ENCODE measurements at regions not wholly inside any gene's neighbourhood (a gene's known extent, or its start where the extent isn't known, plus 50 kb on each side); places are given as distances from the start of the nearest gene placed in this dataset.

DNA sequence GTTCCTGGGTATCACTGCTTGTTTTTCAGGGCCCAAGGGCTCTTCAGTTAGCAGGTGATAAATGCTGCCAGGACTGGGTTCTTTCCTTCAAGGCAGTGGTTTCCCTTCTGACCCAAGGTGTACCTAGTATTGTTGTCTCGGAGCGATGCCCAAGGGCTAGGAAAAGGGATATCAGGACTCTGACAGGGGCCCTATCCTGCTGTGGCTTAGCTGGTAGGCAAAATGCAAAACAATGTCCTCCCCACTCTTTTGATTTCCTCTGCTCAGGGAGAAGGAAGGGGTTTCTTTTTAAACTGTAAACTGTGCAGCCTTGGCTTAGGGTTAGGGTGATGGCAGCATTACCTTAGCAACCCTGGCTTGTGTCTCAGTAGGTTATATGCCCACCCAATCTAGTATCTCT is 508.8 kb upstream of the CTNND2 start:
- no peak overlapping the region for H4K5ac ChIP-seq (ENCODE audit: insufficient read length, low read depth, low read length)
- no peak overlapping the region for H4K91ac ChIP-seq (ENCODE audit: insufficient read length, low read depth, low read length)
- H2BK20ac ChIP-seq (ENCODE audit: low read depth, low read length, poor library complexity, severe bottlenecking), result no peak overlapping the region
- no peak overlapping the region for H2AFZ ChIP-seq (ENCODE audit: low read length)
- Mint-ChIP-seq H3K4me1 (peaks cover 15 to 24% of the 10 kb centered on the region in 2 experiments), H3K9me3 (0 out of 5 replicates have a peak, but pooled peaks cover 0 to 3% of the 10 kb centered on the region in 2 experiments), H3K27me3 (ENCODE audit: low read depth) (no peaks in the 10 kb centered on the region), H3K27ac (peak overlapping the region in 1 of 3 experiments; percentile 55; a peak in 1 of 7 replicates), H3K4me3 (no peak overlapping the region), H3K36me3 (ENCODE audit: insufficient read depth in 1 of 3, low read depth in 3 of 3) (peaks cover 0 to 4% (median 0%) of the 10 kb centered on the region in 3 experiments; a peak in 1 of 7 replicates)
- H2AK5ac ChIP-seq (ENCODE audit: insufficient read length, low read length), result no peak overlapping the region
- no peak for DNase-seq
- H3K9ac ChIP-seq (ENCODE audit: extremely low read depth, insufficient read length, low read length), result no peak overlapping the region
- H3K56ac ChIP-seq (ENCODE audit: insufficient read length, low read depth, low read length), result no peak overlapping the region
- no peak for TF ChIP-seq CTCF (conservative IDR thresholded peaks at IDR 0.05)
- no peak overlapping the region for H3K23ac ChIP-seq (ENCODE audit: insufficient read length, low read depth, low read length)
- H2BK120ac ChIP-seq (ENCODE audit: low read depth, low read length, poor library complexity, severe bottlenecking), result no peak overlapping the region
- no peak overlapping the region for H3K4ac ChIP-seq (ENCODE audit: low read depth, low read length)
- H3K79me2 ChIP-seq (ENCODE audit: insufficient read depth, low read length), result no peaks in the 10 kb centered on the region
- no peaks in the 10 kb centered on the region for H3K27me3 ChIP-seq (ENCODE audit: insufficient read depth, low read length)
- H4K8ac ChIP-seq (replicated peaks; ENCODE audit: insufficient read length, low read depth, low read length), result no peak overlapping the region
- WGBS (ENCODE audit: extremely low coverage, insufficient read length, low lambda C conversion rate), result no CpG with 5 or more reads among the region's 2 CpGs
- no peaks in the 10 kb centered on the region for H3K79me1 ChIP-seq (ENCODE audit: insufficient read depth, low read depth, low read length, poor library complexity, severe bottlenecking)
- no peak overlapping the region for H3K27ac ChIP-seq (ENCODE audit: insufficient read length, low read depth, low read length)
- H3K4me1 ChIP-seq (ENCODE audit: insufficient read depth, low read length), result peaks cover 11% of the 10 kb centered on the region; the same call in 1 of the 2 replicates
- H3K23me2 ChIP-seq (ENCODE audit: insufficient read length, low read depth, low read length, poor library complexity, severe bottlenecking), result no peaks in the 10 kb centered on the region
- no peak overlapping the region for H3K14ac ChIP-seq (ENCODE audit: insufficient read depth, low read length)
- H3K4me2 ChIP-seq (ENCODE audit: insufficient read depth, insufficient read length, low read length), result no peak overlapping the region
- H2BK5ac ChIP-seq (ENCODE audit: insufficient read length, low read length), result no peak overlapping the region
- H3K9me3 ChIP-seq (ENCODE audit: control insufficient read depth, low read depth, low read length), result no peaks in the 10 kb centered on the region
- no peak overlapping the region for H3T11ph ChIP-seq (ENCODE audit: low read length)
- H2BK15ac ChIP-seq (ENCODE audit: low read depth, low read length), result no peak overlapping the region
- H4K20me1 ChIP-seq (ENCODE audit: control insufficient read depth, insufficient read depth, insufficient read length), result no peaks in the 10 kb centered on the region
- H3K18ac ChIP-seq (ENCODE audit: insufficient read length, low read depth, low read length), result no peak overlapping the region
- no peak overlapping the region for H2BK12ac ChIP-seq (ENCODE audit: insufficient read length, low read depth, low read length)
